SK-N-SH treated with all-trans-retinoic acid at 6 μM for 48 hours (cell line): ENCODE measurements at regions not wholly inside any gene's neighbourhood (a gene's known extent, or its start where the extent isn't known, plus 50 kb on each side); places are given as distances from the start of the nearest gene placed in this dataset.

Source experiments
- ATAC-seq: fragments of 200-7000 bp; cut with Tn5 transposase; 3 replicates; pipeline ENCODE4 v1.9.1; 2020; ENCODE audit warnings: mild to moderate bottlenecking, moderate library complexity
- ARNTL ChIP-seq: fragments of 450-650 bp; formaldehyde crosslinking; IDR thresholded peaks from 2 replicates; pipeline ENCODE4 v1.5.0; 2020; ENCODE audit warnings: low read depth, mild to moderate bottlenecking, moderate library complexity, borderline replicate concordance
- BACH2 ChIP-seq: fragments of 250-450 bp; sonication (Bioruptor Pico); IDR thresholded peaks from 2 replicates; pipeline ENCODE4 v1.9.0; 2021; ENCODE audit warnings: mild to moderate bottlenecking, borderline replicate concordance
- CSDC2 ChIP-seq: fragments of 250-450 bp; sonication (Bioruptor Pico); IDR thresholded peaks from 2 replicates; pipeline ENCODE4 v1.5.0; 2020; ENCODE audit warnings: mild to moderate bottlenecking, moderate library complexity
- ESRRG ChIP-seq: fragments of 250-450 bp; sonication (Bioruptor Pico); IDR thresholded peaks from 2 replicates; pipeline ENCODE4 v1.6.1; 2021; ENCODE audit warnings: mild to moderate bottlenecking
- GLIS3 ChIP-seq: fragments of 250-450 bp; sonication (Bioruptor Pico); IDR thresholded peaks from 2 replicates; pipeline ENCODE4 v1.5.0; 2020; ENCODE audit warnings: mild to moderate bottlenecking, moderate library complexity
- ISL1 ChIP-seq: fragments of 250-450 bp; sonication (Bioruptor Pico); IDR thresholded peaks from 2 replicates; pipeline ENCODE4 v2.1.2; 2022; ENCODE audit warnings: mild to moderate bottlenecking, moderate library complexity
- OSR1 ChIP-seq: fragments of 250-450 bp; sonication (Bioruptor Pico); IDR thresholded peaks from 2 replicates; pipeline ENCODE4 v1.8.0; 2022; ENCODE audit warnings: moderate library complexity, mild to moderate bottlenecking, inconsistent platforms
- PPARA ChIP-seq: fragments of 250-450 bp; sonication (Bioruptor Pico); IDR thresholded peaks from 2 replicates; pipeline ENCODE4 v1.5.0; 2020; ENCODE audit warnings: mild to moderate bottlenecking, borderline replicate concordance
- RARB ChIP-seq: fragments of 250-450 bp; sonication (Bioruptor Pico); IDR thresholded peaks from 2 replicates; pipeline ENCODE4 v1.8.0; 2021; ENCODE audit warnings: mild to moderate bottlenecking, moderate library complexity
- SNAI2 ChIP-seq: fragments of 250-450 bp; sonication (Bioruptor Pico); IDR thresholded peaks from 2 replicates; pipeline ENCODE4 v1.5.0; 2020; ENCODE audit warnings: mild to moderate bottlenecking, moderate library complexity
- TCF4 ChIP-seq: fragments of 250-450 bp; sonication (Bioruptor Pico); IDR thresholded peaks from 2 replicates; pipeline ENCODE4 v1.8.0; 2021; ENCODE audit warnings: mild to moderate bottlenecking, moderate library complexity, borderline replicate concordance
- TOX ChIP-seq: fragments of 250-450 bp; sonication (Bioruptor Pico); IDR thresholded peaks from 2 replicates; pipeline ENCODE4 v1.8.0; 2021; ENCODE audit warnings: mild to moderate bottlenecking, moderate library complexity, borderline replicate concordance
- ZC3H10 ChIP-seq: fragments of 250-450 bp; sonication (Bioruptor Pico); IDR thresholded peaks from 2 replicates; pipeline ENCODE4 v1.5.1; 2021; ENCODE audit warnings: mild to moderate bottlenecking, moderate library complexity
- ZFP3 ChIP-seq: fragments of 250-450 bp; sonication (Bioruptor Pico); IDR thresholded peaks from 2 replicates; pipeline ENCODE4 v1.5.0; 2020; ENCODE audit warnings: mild to moderate bottlenecking, moderate library complexity
- ZFP30 ChIP-seq: fragments of 450-650 bp; formaldehyde crosslinking; IDR thresholded peaks from 2 replicates; pipeline ENCODE4 v1.5.0; 2022; ENCODE audit warnings: mild to moderate bottlenecking, moderate library complexity
- ZNF565 ChIP-seq: fragments of 450-650 bp; formaldehyde crosslinking; conservative IDR thresholded peaks from 2 replicates; pipeline ENCODE4 v1.5.0; 2020; ENCODE audit warnings: low read depth, mild to moderate bottlenecking, moderate library complexity
- ZNF70 ChIP-seq: fragments of 450-650 bp; formaldehyde crosslinking; IDR thresholded peaks from 2 replicates; pipeline ENCODE4 v1.5.0; 2020; ENCODE audit warnings: mild to moderate bottlenecking, moderate library complexity
- ZNF8 ChIP-seq: fragments of 450-650 bp; formaldehyde crosslinking; IDR thresholded peaks from 2 replicates; pipeline ENCODE4 v1.5.0; 2020; ENCODE audit warnings: mild to moderate bottlenecking, moderate library complexity
- TF ChIP-seq, protein P1 (sequence below): fragments of 250-450 bp; sonication (Bioruptor Pico); IDR thresholded peaks from 2 replicates; pipeline ENCODE4 v1.8.0; 2020; ENCODE audit warnings: mild to moderate bottlenecking, moderate library complexity, borderline replicate concordance
- TF ChIP-seq, protein P2 (sequence below): fragments of 250-450 bp; sonication (Bioruptor Pico); IDR thresholded peaks from 2 replicates; pipeline ENCODE4 v1.5.1; 2020; ENCODE audit warnings: low read depth, mild to moderate bottlenecking, moderate library complexity
- TF ChIP-seq, protein P3 (sequence below): fragments of 250-450 bp; sonication (Bioruptor Pico); IDR thresholded peaks from 2 replicates; pipeline ENCODE4 v1.5.0; 2020; ENCODE audit warnings: mild to moderate bottlenecking, moderate library complexity

DNA sequence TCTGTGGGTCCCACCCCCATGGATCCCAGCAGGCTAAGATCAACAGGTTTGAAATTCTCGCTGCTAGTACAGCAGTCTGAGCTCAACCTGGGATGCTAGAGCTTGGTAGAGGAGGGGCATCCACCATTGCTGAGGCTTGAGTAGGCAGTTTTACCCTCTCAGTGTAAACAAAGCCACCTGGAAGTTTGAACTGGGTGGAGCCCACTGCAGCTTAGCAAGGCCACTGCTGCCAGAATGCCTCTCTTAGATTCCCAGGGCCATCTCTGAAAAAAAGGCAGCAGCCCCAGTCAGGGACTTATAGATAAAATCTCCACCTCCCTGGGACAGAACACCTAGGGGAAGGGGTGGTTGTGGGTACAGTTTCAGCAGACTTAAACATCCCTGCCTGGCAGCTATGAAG, 190.0 kb upstream of the CACNA2D1 start:
- TF ChIP-seq RARB (CRISPR knock-in tag), result no peak
- ATAC-seq, result no peak

DNA sequence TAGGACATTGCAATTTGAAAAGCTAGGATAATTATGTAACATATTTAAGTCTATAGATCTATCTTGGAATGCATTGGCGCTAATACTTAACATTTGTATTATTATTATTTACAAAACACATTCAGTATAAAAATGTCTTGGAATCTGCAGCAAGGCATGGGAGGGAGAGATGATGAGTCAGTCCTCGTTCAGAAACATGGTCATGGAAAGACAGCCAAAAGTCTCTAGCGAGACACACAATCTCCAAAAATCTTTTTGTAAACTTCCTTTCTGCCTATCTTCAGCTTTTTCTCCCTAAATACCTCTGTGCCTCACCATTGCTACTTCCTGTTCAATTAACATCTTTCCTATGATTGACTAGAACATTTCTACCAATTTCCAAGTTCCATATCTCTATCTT, 188.4 kb upstream of the CACNA2D1 start:
- TF ChIP-seq, protein P1, sequence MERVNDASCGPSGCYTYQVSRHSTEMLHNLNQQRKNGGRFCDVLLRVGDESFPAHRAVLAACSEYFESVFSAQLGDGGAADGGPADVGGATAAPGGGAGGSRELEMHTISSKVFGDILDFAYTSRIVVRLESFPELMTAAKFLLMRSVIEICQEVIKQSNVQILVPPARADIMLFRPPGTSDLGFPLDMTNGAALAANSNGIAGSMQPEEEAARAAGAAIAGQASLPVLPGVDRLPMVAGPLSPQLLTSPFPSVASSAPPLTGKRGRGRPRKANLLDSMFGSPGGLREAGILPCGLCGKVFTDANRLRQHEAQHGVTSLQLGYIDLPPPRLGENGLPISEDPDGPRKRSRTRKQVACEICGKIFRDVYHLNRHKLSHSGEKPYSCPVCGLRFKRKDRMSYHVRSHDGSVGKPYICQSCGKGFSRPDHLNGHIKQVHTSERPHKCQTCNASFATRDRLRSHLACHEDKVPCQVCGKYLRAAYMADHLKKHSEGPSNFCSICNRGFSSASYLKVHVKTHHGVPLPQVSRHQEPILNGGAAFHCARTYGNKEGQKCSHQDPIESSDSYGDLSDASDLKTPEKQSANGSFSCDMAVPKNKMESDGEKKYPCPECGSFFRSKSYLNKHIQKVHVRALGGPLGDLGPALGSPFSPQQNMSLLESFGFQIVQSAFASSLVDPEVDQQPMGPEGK (CRISPR knock-in tag), result no peak
- TF ChIP-seq, protein P2, sequence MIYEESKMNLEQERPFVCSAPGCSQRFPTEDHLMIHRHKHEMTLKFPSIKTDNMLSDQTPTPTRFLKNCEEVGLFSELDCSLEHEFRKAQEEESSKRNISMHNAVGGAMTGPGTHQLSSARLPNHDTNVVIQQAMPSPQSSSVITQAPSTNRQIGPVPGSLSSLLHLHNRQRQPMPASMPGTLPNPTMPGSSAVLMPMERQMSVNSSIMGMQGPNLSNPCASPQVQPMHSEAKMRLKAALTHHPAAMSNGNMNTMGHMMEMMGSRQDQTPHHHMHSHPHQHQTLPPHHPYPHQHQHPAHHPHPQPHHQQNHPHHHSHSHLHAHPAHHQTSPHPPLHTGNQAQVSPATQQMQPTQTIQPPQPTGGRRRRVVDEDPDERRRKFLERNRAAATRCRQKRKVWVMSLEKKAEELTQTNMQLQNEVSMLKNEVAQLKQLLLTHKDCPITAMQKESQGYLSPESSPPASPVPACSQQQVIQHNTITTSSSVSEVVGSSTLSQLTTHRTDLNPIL (CRISPR knock-in tag), result no peak
- TF ChIP-seq ZNF8 (CRISPR knock-in tag) (no peak), ISL1 (CRISPR knock-in tag) (no peak), ZFP30 (no peak), ZNF70 (CRISPR knock-in tag) (no peak), BACH2 (CRISPR knock-in tag) (no peak), SNAI2 (CRISPR knock-in tag) (no peak), ZFP3 (CRISPR knock-in tag) (no peak), ZC3H10 (no peak), TOX (no peak), RARB (CRISPR knock-in tag) (no peak), OSR1 (CRISPR knock-in tag) (no peak), GLIS3 (no peak), ZNF565 (CRISPR knock-in tag) (no peak), PPARA (no peak)
- TF ChIP-seq, protein P3, sequence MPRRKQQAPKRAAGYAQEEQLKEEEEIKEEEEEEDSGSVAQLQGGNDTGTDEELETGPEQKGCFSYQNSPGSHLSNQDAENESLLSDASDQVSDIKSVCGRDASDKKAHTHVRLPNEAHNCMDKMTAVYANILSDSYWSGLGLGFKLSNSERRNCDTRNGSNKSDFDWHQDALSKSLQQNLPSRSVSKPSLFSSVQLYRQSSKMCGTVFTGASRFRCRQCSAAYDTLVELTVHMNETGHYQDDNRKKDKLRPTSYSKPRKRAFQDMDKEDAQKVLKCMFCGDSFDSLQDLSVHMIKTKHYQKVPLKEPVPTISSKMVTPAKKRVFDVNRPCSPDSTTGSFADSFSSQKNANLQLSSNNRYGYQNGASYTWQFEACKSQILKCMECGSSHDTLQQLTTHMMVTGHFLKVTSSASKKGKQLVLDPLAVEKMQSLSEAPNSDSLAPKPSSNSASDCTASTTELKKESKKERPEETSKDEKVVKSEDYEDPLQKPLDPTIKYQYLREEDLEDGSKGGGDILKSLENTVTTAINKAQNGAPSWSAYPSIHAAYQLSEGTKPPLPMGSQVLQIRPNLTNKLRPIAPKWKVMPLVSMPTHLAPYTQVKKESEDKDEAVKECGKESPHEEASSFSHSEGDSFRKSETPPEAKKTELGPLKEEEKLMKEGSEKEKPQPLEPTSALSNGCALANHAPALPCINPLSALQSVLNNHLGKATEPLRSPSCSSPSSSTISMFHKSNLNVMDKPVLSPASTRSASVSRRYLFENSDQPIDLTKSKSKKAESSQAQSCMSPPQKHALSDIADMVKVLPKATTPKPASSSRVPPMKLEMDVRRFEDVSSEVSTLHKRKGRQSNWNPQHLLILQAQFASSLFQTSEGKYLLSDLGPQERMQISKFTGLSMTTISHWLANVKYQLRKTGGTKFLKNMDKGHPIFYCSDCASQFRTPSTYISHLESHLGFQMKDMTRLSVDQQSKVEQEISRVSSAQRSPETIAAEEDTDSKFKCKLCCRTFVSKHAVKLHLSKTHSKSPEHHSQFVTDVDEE (CRISPR knock-in tag), result no peak
- no peak for ATAC-seq

DNA sequence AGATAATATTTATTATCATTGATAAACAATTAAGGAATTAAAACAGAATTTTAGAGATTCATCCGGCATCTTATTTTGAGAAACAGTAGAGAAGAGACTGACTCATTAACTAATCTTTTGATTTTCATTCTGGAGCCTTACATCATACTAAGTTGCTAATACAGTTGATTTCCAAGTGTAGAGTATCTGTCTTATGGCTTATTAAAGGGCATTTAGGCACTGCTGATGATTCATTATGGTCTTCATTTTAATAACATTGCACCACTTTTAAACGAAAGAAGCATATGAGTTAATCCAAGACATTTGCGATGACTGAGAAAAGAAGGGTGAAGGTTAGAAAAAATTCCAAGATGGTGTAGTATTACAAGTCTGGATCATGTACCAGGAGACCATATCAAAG, 186.0 kb upstream of the CACNA2D1 start:
- ATAC-seq, result no peak
- TF ChIP-seq, protein P3 (CRISPR knock-in tag), result no peak
- TF ChIP-seq ARNTL (no peak), ESRRG (CRISPR knock-in tag) (no peak), RARB (CRISPR knock-in tag) (no peak), ZNF565 (CRISPR knock-in tag) (no peak), ZFP30 (no peak), ZNF8 (CRISPR knock-in tag) (no peak), CSDC2 (CRISPR knock-in tag) (no peak), BACH2 (CRISPR knock-in tag) (no peak), PPARA (no peak), ZFP3 (CRISPR knock-in tag) (no peak), TCF4 (CRISPR knock-in tag) (no peak), OSR1 (CRISPR knock-in tag) (no peak), ZNF70 (CRISPR knock-in tag) (no peak), GLIS3 (no peak), ZC3H10 (no peak), TOX (no peak), ISL1 (CRISPR knock-in tag) (no peak)
- TF ChIP-seq, protein P1 (CRISPR knock-in tag), result no peak
